HG02840 (cell line): ENCODE measurements at regions not wholly inside any gene's neighbourhood (a gene's known extent, or its start where the extent isn't known, plus 50 kb on each side); places are given as distances from the start of the nearest gene placed in this dataset.

Experiments used
- ATAC-seq: cut with Tn5 transposase; IDR thresholded peaks from one replicate; pipeline ENCODE4 v1.9.1; 2021; ENCODE audit warnings: mild to moderate bottlenecking, moderate library complexity, moderate number of reproducible peaks; ENCODE audit not compliant: unreplicated experiment, low FRiP score

DNA sequence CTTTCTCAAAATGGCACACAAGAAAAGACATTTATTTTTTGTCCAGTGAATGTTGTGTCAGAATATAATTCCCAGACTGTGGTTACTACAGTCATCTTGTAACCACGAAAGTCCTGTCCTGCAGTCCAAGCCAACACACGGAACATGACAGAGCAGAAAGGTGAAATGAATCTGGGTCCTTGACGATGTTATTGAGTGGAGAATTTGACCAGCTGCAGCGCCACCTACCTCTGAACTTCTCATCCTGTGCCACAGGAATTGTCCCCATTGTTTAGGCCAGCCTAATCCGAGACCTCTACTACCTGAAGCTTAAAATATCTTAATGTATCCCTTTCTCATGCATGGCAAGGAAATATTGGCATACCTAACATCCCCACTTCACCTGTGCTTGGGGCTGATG, 64.1 kb upstream of the OTX2 start:
- no peak for ATAC-seq

DNA sequence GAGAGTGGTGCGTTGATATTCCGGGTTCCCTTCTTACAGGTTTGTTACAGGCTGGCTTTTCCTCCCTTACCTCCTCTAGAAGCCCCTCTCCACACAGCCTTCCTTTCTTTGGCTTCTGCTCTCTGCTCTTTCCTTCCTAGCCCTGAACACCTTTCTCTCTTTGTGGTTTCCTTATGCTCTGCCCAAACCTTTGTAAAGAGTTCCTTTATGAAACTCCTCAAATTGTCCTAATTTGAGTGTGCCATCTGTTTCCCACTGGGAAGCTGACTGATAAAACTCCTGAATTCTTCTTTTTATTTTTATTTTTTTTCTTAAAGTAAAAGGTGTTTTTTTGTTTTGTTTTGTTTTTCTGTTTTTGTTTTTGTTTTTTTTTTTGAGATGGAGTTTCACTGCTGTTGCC, 60.1 kb upstream of the OTX2 start:
- no peak for ATAC-seq

DNA sequence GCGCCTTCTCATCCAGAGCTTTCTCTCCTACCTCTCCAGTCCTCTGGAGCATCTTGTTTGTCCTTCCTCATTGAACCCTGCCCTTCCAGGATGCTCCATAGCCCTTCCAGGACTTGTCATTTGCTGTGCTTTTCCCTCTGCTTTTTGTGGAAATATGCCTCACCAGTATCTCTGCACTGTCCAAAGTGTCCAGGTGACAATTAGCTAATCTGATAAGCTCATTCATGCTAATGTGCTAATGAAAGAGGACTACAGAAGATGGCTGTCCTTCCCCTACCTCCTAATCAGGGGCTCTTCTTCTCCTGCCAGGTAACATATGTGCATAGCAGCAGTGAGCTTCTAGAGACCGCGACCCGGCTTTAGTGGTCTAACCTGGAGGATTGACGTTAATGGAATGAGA, 58.4 kb upstream of the OTX2 start:
- no peak for ATAC-seq

DNA sequence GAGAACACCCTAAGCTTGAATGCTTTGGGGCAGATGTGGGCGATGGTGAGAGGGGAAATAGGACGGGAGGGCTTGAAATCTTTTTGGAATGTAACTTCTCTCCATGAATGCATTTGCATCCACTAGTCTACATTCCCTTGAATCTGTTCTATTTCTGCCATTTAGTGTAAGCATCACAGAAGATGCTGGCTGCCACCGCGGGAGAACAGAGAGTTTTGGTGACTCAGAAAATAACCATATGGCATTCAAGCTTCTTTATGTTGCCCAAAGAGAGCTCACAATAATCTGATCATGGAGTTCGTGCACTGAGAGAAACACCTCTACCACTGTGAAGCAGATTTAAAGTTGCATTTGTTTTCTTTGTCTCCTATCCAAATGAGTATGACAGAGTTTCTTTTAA, 52.6 kb upstream of the OTX2 start:
- ATAC-seq: no peak

DNA sequence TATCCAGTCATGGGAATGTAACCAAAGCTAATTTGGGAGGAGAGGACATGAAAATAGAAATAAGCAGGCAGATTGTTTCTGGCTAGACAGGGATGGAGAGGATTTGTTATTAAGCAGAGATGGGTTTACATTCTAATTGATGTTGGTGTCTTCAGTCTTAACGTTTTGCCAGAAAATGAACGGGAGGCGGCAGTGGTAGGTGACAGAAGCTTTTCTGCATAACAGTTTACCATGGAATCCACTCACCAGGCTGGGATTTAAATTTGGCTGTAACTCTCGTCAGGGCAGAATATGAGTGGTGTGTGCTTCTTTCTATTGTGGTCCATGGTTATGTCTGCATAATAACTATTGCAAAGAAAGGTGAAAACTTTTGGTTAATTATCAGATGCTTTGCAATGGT, 50.2 kb upstream of the OTX2 start:
- no peak for ATAC-seq
